GM10266 (cell line): ENCODE measurements at regions not wholly inside any gene's neighbourhood (a gene's known extent, or its start where the extent isn't known, plus 50 kb on each side); places are given as distances from the start of the nearest gene placed in this dataset.

Source experiments
- DNase-seq: peaks from one replicate; pipeline ENCODE4 v3.0.0; 2012; ENCODE audit errors: extremely low spot score
- CTCF ChIP-seq: IDR thresholded peaks from 2 replicates; pipeline ENCODE4 v1.5.1; 2012; ENCODE audit warnings: mild to moderate bottlenecking, low read depth; ENCODE audit not compliant: control insufficient read depth, insufficient read depth; ENCODE audit errors: missing control alignments

- TF ChIP-seq CTCF, result no peak
- DNase-seq, result no peak
These were observed 403.1 kb upstream of the CDH11 start for GRCh38 chr16:65524997-65525396.

DNA sequence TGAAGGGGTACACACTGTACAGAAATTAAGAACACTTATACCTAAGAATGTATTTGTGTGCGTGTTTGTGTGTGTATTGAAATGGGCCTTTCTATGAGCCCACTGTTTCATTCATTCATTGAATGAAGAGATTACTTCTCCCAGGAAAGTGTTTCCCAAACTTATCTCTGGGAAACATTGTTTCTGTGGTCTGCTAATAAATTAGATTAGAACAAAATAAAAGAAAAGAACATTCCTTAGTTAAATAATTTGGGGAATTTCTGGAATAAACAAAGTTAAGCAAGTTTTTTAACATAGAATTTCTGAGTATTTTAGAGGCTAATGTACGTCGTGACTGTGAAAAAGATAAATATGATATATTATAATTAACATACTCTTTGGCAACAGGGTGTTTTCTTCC lies 402.4 kb upstream of the CDH11 start:
- DNase-seq, result no peak
- TF ChIP-seq CTCF, result no peak

GRCh38 chr16:65523283-65523944 lies 401.6 kb upstream of the CDH11 start:
- no peak for TF ChIP-seq CTCF
- DNase-seq, result no peak

- TF ChIP-seq CTCF, result no peak
- DNase-seq, result no peak
These were observed 400.5 kb upstream of the CDH11 start for GRCh38 chr16:65522412-65522811.

DNA sequence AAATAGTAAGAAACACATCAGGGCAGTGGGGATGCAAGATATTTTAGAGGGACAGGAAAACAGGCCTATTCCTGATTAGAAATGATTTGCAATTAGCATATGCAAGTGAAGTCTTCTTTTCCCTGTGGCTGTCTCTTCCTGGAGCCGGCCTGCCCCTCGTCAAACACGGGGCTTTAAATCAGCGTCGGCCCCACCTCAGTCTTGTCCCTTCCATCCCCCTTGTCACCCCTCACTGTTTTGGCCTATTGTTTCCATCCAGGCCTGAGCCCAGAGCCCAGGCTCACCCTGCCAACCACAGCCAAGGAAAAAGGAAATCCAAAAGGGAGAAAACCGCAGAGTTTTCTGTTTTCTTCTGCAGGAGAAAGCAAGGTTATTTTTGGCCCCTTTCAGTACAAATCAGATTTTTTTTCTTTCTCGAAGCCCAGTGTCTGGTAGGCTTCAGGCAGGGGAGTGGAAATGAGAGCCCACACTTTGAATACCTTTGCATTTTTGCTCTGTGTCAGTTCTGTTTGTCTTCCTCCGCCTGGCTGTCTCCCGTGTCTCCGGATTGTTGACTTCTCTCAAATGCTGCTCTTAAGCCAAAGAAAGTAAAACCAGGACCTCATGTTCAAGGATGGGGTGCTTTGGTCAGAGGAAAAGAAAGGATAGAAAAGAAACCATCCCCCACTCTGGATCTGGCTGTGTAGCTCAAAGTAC lies 399.9 kb upstream of the CDH11 start:
- no peak for TF ChIP-seq CTCF
- no peak for DNase-seq

GRCh38 chr16:65519402-65519801 lies 397.5 kb upstream of the CDH11 start:
- no peak for TF ChIP-seq CTCF
- DNase-seq, result no peak

DNA sequence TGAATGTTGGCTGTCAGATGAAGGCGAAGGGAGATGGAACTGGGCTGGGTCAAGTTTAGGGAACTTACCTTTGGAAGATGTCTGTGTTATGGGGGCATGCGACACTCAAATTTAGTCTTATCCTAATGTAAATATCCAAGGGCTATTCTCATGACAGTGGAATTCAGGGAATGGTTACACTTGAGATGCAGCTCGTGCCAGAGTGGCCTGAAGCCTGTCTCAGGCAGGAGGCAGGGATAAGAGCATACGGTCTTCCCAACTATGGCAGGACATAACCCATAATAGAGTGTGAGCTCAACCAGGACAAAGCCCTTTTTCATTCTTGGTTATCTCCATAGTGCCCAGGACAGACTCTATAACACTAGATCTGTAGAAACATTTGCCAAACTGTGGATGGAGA lies 393.3 kb upstream of the CDH11 start:
- no peak for TF ChIP-seq CTCF
- no peak for DNase-seq
